DOHH2 (cell line): ENCODE measurements at regions not wholly inside any gene's neighbourhood (a gene's known extent, or its start where the extent isn't known, plus 50 kb on each side); places are given as distances from the start of the nearest gene placed in this dataset.

Source experiments
- H3F3A ChIP-seq: fragments of 200-600 bp; sonication (generic), shearing (Covaris generic); 2 replicates; pipeline ENCODE4 v1.6.0; 2016; ENCODE audit warnings: antibody characterized with exemption, mild to moderate bottlenecking; ENCODE audit not compliant: control insufficient read depth, insufficient read depth
- H3K27ac ChIP-seq: fragments of 200-600 bp; sonication (generic); 2 replicates; pipeline ENCODE4 v1.5.1; 2014; ENCODE audit warnings: low read depth, mild to moderate bottlenecking, low read length, moderate library complexity
- H3K27me3 ChIP-seq: fragments of 200-600 bp; sonication (generic); 2 replicates; pipeline ENCODE4 v1.6.1; 2014; ENCODE audit warnings: mild to moderate bottlenecking, low read length, mixed read lengths; ENCODE audit not compliant: control insufficient read depth
- H3K36me3 ChIP-seq: fragments of 200-600 bp; sonication (generic); 2 replicates; pipeline ENCODE4 v1.6.1; 2014; ENCODE audit warnings: mild to moderate bottlenecking, low read length, moderate library complexity, mixed read lengths; ENCODE audit not compliant: control insufficient read depth
- H3K4me1 ChIP-seq: fragments of 200-600 bp; sonication (generic); 2 replicates; pipeline ENCODE4 v1.6.1; 2014; ENCODE audit warnings: mild to moderate bottlenecking, low read length, mixed read lengths; ENCODE audit not compliant: control insufficient read depth
- H3K4me2 ChIP-seq: fragments of 200-600 bp; sonication (generic); 2 replicates; pipeline ENCODE4 v1.6.0; 2014; ENCODE audit warnings: mild to moderate bottlenecking, low read length, moderate library complexity
- H3K4me3 ChIP-seq: fragments of 200-600 bp; sonication (generic); 2 replicates; pipeline ENCODE4 v1.5.1; 2014; ENCODE audit warnings: mild to moderate bottlenecking, low read length, mixed read lengths
- H3K79me2 ChIP-seq: fragments of 200-600 bp; sonication (generic); 2 replicates; pipeline ENCODE4 v1.6.1; 2014; ENCODE audit warnings: mild to moderate bottlenecking, low read length, mixed read lengths; ENCODE audit not compliant: control insufficient read depth
- H3K9me2 ChIP-seq: fragments of 200-600 bp; sonication (generic); replicated peaks from 2 replicates; pipeline ENCODE4 v1.6.1; 2014; ENCODE audit warnings: mild to moderate bottlenecking, low read length, mixed read lengths; ENCODE audit not compliant: control insufficient read depth
- H3K9me3 ChIP-seq: fragments of 200-600 bp; sonication (generic); 2 replicates; pipeline ENCODE4 v1.6.1; 2014; ENCODE audit warnings: antibody characterized with exemption, low read length, mixed read lengths; ENCODE audit not compliant: control insufficient read depth, insufficient read depth
- H4K20me1 ChIP-seq: fragments of 200-600 bp; sonication (generic); 2 replicates; pipeline ENCODE4 v1.6.0; 2014; ENCODE audit warnings: low read depth, mild to moderate bottlenecking, antibody characterized with exemption, low read length, moderate library complexity; ENCODE audit not compliant: control insufficient read depth, insufficient read depth
- EZH2phosphoT487 ChIP-seq: fragments of 200-600 bp; sonication (generic); IDR thresholded peaks from 2 replicates; pipeline ENCODE4 v1.6.1; 2017; ENCODE audit warnings: borderline replicate concordance, mild to moderate bottlenecking, antibody characterized with exemption, low read length, moderate library complexity, mixed read lengths
- TF ChIP-seq, protein P1 (sequence below): fragments of 200-600 bp; sonication (generic); IDR thresholded peaks from one replicate; pipeline ENCODE4 v1.5.1; 2014; ENCODE audit warnings: antibody characterized with exemption, mild to moderate bottlenecking, low read depth, low read length; ENCODE audit not compliant: poor library complexity, severe bottlenecking

DNA sequence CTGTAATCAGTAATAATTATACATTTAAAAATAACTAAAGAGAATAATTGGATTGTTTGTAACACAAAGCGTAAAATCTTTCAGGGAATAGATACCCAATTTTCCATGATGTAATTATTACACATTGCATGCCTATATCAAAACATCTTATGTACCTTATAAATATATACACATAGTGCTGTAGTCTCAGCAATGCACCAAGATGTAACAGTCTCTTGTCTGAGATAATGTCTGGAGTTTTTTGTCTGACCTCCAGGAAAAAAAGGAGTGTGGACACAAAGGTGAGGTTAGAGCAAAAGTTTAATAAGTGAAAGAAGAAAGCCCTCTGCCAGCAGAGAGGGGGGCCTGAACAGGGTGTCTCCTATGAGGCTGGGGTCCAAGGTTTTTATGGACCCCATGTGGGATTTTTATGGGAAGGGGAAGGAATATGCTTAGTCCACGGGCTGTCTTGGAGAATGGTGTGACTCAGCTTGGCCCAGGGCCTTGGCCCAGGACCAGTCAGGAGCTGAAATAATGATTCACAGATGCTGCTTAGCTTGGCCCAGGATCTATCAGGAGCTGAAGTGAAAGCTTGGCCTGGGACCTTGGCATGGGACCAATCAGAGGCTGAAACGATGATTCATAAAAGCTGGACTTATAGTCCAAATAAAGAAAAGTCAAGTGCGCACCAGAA is 545.0 kb downstream of the ZPLD1 start:
- H3K4me1 ChIP-seq, result no peaks in the 10 kb centered on the region
- no peaks in the 10 kb centered on the region for H3F3A ChIP-seq
- no peaks in the 10 kb centered on the region for H3K79me2 ChIP-seq
- H3K9me3 ChIP-seq, result no peaks in the 10 kb centered on the region
- no peaks in the 10 kb centered on the region for H4K20me1 ChIP-seq
- H3K27ac ChIP-seq, result no peak overlapping the region
- H3K9me2 ChIP-seq, result no peaks in the 10 kb centered on the region; the same call in 1 of the 2 replicates
- H3K36me3 ChIP-seq, result no peaks in the 10 kb centered on the region
- H3K4me2 ChIP-seq, result no peak overlapping the region
- no peak overlapping the region for H3K4me3 ChIP-seq
- TF ChIP-seq EZH2phosphoT487, result no peak
- TF ChIP-seq, protein P1, sequence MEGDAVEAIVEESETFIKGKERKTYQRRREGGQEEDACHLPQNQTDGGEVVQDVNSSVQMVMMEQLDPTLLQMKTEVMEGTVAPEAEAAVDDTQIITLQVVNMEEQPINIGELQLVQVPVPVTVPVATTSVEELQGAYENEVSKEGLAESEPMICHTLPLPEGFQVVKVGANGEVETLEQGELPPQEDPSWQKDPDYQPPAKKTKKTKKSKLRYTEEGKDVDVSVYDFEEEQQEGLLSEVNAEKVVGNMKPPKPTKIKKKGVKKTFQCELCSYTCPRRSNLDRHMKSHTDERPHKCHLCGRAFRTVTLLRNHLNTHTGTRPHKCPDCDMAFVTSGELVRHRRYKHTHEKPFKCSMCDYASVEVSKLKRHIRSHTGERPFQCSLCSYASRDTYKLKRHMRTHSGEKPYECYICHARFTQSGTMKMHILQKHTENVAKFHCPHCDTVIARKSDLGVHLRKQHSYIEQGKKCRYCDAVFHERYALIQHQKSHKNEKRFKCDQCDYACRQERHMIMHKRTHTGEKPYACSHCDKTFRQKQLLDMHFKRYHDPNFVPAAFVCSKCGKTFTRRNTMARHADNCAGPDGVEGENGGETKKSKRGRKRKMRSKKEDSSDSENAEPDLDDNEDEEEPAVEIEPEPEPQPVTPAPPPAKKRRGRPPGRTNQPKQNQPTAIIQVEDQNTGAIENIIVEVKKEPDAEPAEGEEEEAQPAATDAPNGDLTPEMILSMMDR, result no peak
- H3K27me3 ChIP-seq, result no peaks in the 10 kb centered on the region

DNA sequence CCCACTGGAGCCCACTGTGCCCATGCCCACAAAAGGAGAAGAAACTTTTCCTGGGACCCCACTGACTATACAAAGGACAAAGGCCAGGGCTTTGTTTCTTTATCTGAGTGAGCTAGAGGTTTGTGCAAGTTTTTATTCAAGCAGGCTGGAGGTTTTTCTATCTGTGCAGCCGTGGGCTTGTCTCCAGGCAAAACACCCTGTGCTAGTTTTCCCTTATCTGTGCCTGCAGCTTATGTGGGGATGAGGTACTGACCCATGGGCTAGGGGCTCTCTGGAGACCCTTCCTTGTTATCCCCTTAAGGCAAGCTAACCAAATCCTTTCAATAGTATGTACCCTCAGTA is 545.5 kb downstream of the ZPLD1 start:
- Histone ChIP-seq H3F3A (no peaks in the 10 kb centered on the region), H4K20me1 (no peaks in the 10 kb centered on the region), H3K4me1 (no peaks in the 10 kb centered on the region), H3K27ac (no peak overlapping the region), H3K4me3 (no peak overlapping the region), H3K79me2 (no peaks in the 10 kb centered on the region), H3K27me3 (no peaks in the 10 kb centered on the region), H3K4me2 (no peak overlapping the region), H3K9me3 (no peaks in the 10 kb centered on the region), H3K9me2 (no peaks in the 10 kb centered on the region; the same call in 1 of the 2 replicates), H3K36me3 (no peaks in the 10 kb centered on the region)
- TF ChIP-seq, protein P1, result no peak

DNA sequence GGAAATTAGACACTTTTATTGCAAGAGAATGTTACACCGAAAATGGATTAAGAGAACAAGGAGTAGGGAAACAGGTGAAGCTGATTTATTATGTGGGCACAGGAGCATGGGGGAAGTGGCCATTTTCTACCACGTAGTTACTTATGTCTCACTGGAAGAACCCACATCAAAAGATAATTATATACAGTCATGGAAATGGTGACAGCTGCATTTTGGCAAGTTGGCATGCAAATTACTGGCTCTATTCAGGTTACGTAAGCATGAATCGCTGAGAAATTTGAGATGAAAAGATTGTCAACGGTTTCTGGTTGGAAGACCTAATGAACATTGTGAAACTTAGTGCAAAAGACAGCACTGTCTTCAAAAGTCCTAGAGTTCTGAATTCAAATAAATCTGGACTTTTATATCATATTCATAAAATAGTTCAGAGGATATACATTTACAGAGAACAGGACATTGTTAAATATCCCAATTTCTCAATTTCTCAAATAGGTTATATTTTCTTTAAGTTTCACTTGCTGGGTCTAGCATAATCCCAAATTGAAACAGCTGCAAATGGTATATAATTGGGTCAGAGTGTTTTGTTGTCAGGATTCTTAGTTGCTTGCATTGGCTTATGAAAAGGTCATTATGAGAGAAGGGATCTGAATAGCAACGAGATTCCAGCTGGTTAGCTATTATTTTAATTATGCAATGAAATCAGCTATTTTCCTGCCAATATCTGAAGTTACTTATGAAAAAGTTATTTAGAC is 567.8 kb downstream of the ZPLD1 start:
- Histone ChIP-seq H3K27me3 (no peaks in the 10 kb centered on the region), H3K4me2 (no peak overlapping the region), H3K36me3 (no peaks in the 10 kb centered on the region), H3F3A (no peaks in the 10 kb centered on the region), H3K79me2 (no peaks in the 10 kb centered on the region), H3K4me1 (no peaks in the 10 kb centered on the region), H3K9me2 (no peaks in the 10 kb centered on the region), H3K27ac (no peak overlapping the region), H3K4me3 (no peak overlapping the region), H3K9me3 (no peaks in the 10 kb centered on the region), H4K20me1 (no peaks in the 10 kb centered on the region)
- TF ChIP-seq, protein P1, result no peak
- TF ChIP-seq EZH2phosphoT487, result no peak
